ENCODE measurements at regions not wholly inside any gene's neighbourhood (a gene's known extent, or its start where the extent isn't known, plus 50 kb on each side); places are given as distances from the start of the nearest gene placed in this dataset.

DNA sequence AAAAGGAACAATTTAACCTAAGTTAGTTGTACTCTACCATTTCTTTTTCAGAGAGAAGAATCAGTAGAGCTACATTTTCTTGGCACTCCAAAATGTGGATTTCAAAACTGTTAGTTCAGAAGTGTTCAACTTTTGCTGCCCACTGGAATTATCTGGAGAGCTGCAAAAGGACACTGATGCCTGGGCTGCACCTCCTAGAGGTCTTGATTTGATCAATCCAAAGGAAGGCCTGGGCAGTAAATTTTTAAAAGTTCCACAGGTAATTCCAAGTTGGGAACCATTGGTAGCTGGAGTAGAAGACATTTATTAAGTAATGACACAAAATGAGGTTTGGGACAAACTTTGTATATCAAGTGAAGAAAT is 79.3 kb upstream of the HMCN1 start:
- TF ChIP-seq, protein P1, sequence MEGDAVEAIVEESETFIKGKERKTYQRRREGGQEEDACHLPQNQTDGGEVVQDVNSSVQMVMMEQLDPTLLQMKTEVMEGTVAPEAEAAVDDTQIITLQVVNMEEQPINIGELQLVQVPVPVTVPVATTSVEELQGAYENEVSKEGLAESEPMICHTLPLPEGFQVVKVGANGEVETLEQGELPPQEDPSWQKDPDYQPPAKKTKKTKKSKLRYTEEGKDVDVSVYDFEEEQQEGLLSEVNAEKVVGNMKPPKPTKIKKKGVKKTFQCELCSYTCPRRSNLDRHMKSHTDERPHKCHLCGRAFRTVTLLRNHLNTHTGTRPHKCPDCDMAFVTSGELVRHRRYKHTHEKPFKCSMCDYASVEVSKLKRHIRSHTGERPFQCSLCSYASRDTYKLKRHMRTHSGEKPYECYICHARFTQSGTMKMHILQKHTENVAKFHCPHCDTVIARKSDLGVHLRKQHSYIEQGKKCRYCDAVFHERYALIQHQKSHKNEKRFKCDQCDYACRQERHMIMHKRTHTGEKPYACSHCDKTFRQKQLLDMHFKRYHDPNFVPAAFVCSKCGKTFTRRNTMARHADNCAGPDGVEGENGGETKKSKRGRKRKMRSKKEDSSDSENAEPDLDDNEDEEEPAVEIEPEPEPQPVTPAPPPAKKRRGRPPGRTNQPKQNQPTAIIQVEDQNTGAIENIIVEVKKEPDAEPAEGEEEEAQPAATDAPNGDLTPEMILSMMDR (conservative IDR thresholded peaks at IDR 0.05), result no peak
- no peak for TF ChIP-seq ZFX (IDR thresholded peaks at IDR 0.05)

All from C4-2B (cell line).